Suprapubic skin (tissue), 4 donors: ENCODE measurements at regions not wholly inside any gene's neighbourhood (a gene's known extent, or its start where the extent isn't known, plus 50 kb on each side); places are given as distances from the start of the nearest gene placed in this dataset.

Experiments
- DNase-seq, 2 donors: peaks; one replicate each; pipeline ENCODE4 v3.0.0-alpha.2; 2019; ENCODE audit warnings: low spot score in 2 of 2
- H3K27ac ChIP-seq: fragments of 200-600 bp; sonication (generic); one replicate; pipeline ENCODE4 v1.5.1; 2019
- H3K27me3 ChIP-seq: fragments of 200-600 bp; sonication (generic); one replicate; pipeline ENCODE4 v1.5.1; 2019
- H3K36me3 ChIP-seq: fragments of 200-600 bp; sonication (generic); one replicate; pipeline ENCODE4 v1.5.1; 2019
- H3K4me1 ChIP-seq: fragments of 200-600 bp; sonication (generic); one replicate; pipeline ENCODE4 v1.5.1; 2019
- H3K4me3 ChIP-seq: fragments of 200-600 bp; sonication (generic); one replicate; pipeline ENCODE4 v1.5.1; 2019; ENCODE audit warnings: mild to moderate bottlenecking
- H3K9me3 ChIP-seq: fragments of 200-600 bp; sonication (generic); one replicate; pipeline ENCODE4 v1.5.1; 2019
- CTCF ChIP-seq, 2 donors: fragments of 200-600 bp in 1 of 2; fragments of 450-650 bp in 1 of 2; sonication (generic) in 1 of 2; IDR thresholded peaks; one replicate each; pipeline ENCODE4 v1.5.1; 2016 to 2019; ENCODE audit warnings: antibody characterized with exemption in 2 of 2, mild to moderate bottlenecking in 1 of 2, moderate library complexity in 1 of 2
- EP300 ChIP-seq: sonication (generic); formaldehyde crosslinking; IDR thresholded peaks from one replicate; pipeline ENCODE4 v1.6.1; 2017; ENCODE audit warnings: antibody characterized with exemption
- POLR2A ChIP-seq, 2 donors: fragments of 450-650 bp; IDR thresholded peaks; one replicate each; pipeline ENCODE4 v1.6.1; 2017; ENCODE audit warnings: antibody characterized with exemption in 2 of 2, mild to moderate bottlenecking in 2 of 2, moderate library complexity in 2 of 2
- POLR2AphosphoS5 ChIP-seq, 3 donors: sonication (generic); formaldehyde crosslinking; IDR thresholded peaks; one replicate each; pipeline ENCODE4 v1.6.1; 2017; ENCODE audit warnings: antibody characterized with exemption in 3 of 3
- whole genome bisulfite sequencing: methylation state at CpG from one replicate; pipeline ENCODE4 v1.1.5; 2018; 5-methylcytosine and 5-hydroxymethylcytosine counted together

- Histone ChIP-seq H3K36me3 (no peaks in the 10 kb centered on the region), H3K4me3 (no peak overlapping the region), H3K9me3 (no peaks in the 10 kb centered on the region), H3K27me3 (no peaks in the 10 kb centered on the region), H3K27ac (no peak overlapping the region), H3K4me1 (peaks cover 5% of the 10 kb centered on the region)
- DNase-seq: no peak
- WGBS: 95% methylated on average over 3 of the region's 3 CpGs
- TF ChIP-seq POLR2A (IDR thresholded peaks at IDR 0.05): no peak
Observed at GRCh38 chr7:116390363-116390762, 109.2 kb upstream of the CAV2 start.

GRCh38 chr7:116392806-116393205, 106.7 kb upstream of the CAV2 start:
- TF ChIP-seq CTCF (IDR thresholded peaks at IDR 0.05) (no peak), POLR2A (IDR thresholded peaks at IDR 0.05) (no peak), EP300 (no peak), POLR2AphosphoS5 (IDR thresholded peaks at IDR 0.05) (no peak)
- H3K27me3 ChIP-seq: no peaks in the 10 kb centered on the region
- no peak overlapping the region for H3K4me3 ChIP-seq
- peaks cover 8% of the 10 kb centered on the region for H3K4me1 ChIP-seq
- H3K9me3 ChIP-seq: no peaks in the 10 kb centered on the region
- no peak overlapping the region for H3K27ac ChIP-seq
- no peaks in the 10 kb centered on the region for H3K36me3 ChIP-seq
- no peak for DNase-seq

GRCh38 chr7:116393654-116394053, 105.9 kb upstream of the CAV2 start:
- 64% methylated on average over 6 of the region's 6 CpGs for WGBS
- H3K27ac ChIP-seq: no peak overlapping the region
- H3K27me3 ChIP-seq: no peaks in the 10 kb centered on the region
- TF ChIP-seq POLR2A (IDR thresholded peaks at IDR 0.05): no peak
- no peak for TF ChIP-seq POLR2AphosphoS5 (IDR thresholded peaks at IDR 0.05)
- TF ChIP-seq EP300: no peak
- no peak for TF ChIP-seq CTCF (IDR thresholded peaks at IDR 0.05)
- no peaks in the 10 kb centered on the region for H3K9me3 ChIP-seq
- H3K4me3 ChIP-seq: no peak overlapping the region
- DNase-seq: no peak
- no peaks in the 10 kb centered on the region for H3K36me3 ChIP-seq
- peaks cover 8% of the 10 kb centered on the region for H3K4me1 ChIP-seq

GRCh38 chr7:116394106-116394505, 105.4 kb upstream of the CAV2 start:
- Histone ChIP-seq H3K4me1 (peaks cover 8% of the 10 kb centered on the region), H3K9me3 (no peaks in the 10 kb centered on the region), H3K36me3 (no peaks in the 10 kb centered on the region), H3K27ac (no peak overlapping the region), H3K4me3 (no peak overlapping the region), H3K27me3 (no peaks in the 10 kb centered on the region)
- no peak for DNase-seq
- 88% methylated on average over 11 of the region's 11 CpGs for WGBS
- TF ChIP-seq CTCF (IDR thresholded peaks at IDR 0.05) (no peak), POLR2A (IDR thresholded peaks at IDR 0.05) (no peak)

- DNase-seq: no peak
- Histone ChIP-seq H3K4me1 (peaks cover 8% of the 10 kb centered on the region), H3K27ac (no peak overlapping the region), H3K9me3 (no peaks in the 10 kb centered on the region), H3K36me3 (no peaks in the 10 kb centered on the region), H3K4me3 (no peak overlapping the region), H3K27me3 (no peaks in the 10 kb centered on the region)
- no peak for TF ChIP-seq EP300
- TF ChIP-seq POLR2A (IDR thresholded peaks at IDR 0.05): no peak
- TF ChIP-seq POLR2AphosphoS5 (IDR thresholded peaks at IDR 0.05): no peak
- TF ChIP-seq CTCF (IDR thresholded peaks at IDR 0.05): no peak
- 45% methylated on average over 3 of the region's 3 CpGs for WGBS
Observed at GRCh38 chr7:116395141-116395791, 104.3 kb upstream of the CAV2 start.

GRCh38 chr7:116398672-116399071, 100.9 kb upstream of the CAV2 start:
- DNase-seq: no peak
- Histone ChIP-seq H3K27ac (no peak overlapping the region), H3K36me3 (no peaks in the 10 kb centered on the region), H3K27me3 (no peaks in the 10 kb centered on the region), H3K4me3 (no peak overlapping the region), H3K4me1 (peaks cover 9% of the 10 kb centered on the region), H3K9me3 (no peaks in the 10 kb centered on the region)
- no peak for TF ChIP-seq EP300
- TF ChIP-seq POLR2A (IDR thresholded peaks at IDR 0.05): no peak
- no peak for TF ChIP-seq CTCF (IDR thresholded peaks at IDR 0.05)
- no peak for TF ChIP-seq POLR2AphosphoS5 (IDR thresholded peaks at IDR 0.05)
- WGBS: 85% methylated on average over 2 of the region's 2 CpGs
